ENCODE measurements at regions not wholly inside any gene's neighbourhood (a gene's known extent, or its start where the extent isn't known, plus 50 kb on each side); places are given as distances from the start of the nearest gene placed in this dataset.

DNA sequence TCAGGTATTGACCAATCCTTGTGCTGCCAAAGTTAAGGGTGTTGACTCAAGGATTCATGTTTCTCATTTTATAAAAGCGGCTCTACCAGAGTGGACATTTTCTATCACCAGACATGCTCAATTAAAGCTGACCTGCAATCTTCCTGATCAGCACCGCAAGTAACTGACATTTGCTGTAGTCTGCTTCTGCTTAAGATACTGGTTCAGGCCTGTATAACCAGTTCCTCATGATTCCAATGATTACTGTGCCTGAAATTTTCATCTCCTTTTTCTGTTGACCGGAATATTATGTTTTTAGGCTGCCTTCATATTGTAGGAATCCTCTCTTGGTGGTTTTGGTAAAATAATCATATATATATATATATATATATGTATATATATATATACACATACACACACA lies 160.2 kb upstream of the SPIN4 start:
- no peak overlapping the region for H3K9ac ChIP-seq
- H3K4me3 ChIP-seq (ENCODE audit: low read depth, low read length) = no peak overlapping the region
- no peaks in the 10 kb centered on the region for H3K79me2 ChIP-seq
- H3K27me3 ChIP-seq (ENCODE audit: control insufficient read depth, insufficient read depth, low read length) = no peaks in the 10 kb centered on the region
- peaks cover 9% of the 10 kb centered on the region for H3K4me1 ChIP-seq
- H2AFZ ChIP-seq = no peak overlapping the region
- H3K4me2 ChIP-seq (ENCODE audit: low read length) = no peak overlapping the region
- no peaks in the 10 kb centered on the region for H3K36me3 ChIP-seq (ENCODE audit: control insufficient read depth, insufficient read depth, low read length)
- H3K9me3 ChIP-seq (ENCODE audit: control insufficient read depth, low read length) = no peaks in the 10 kb centered on the region
- TF ChIP-seq, protein P1, sequence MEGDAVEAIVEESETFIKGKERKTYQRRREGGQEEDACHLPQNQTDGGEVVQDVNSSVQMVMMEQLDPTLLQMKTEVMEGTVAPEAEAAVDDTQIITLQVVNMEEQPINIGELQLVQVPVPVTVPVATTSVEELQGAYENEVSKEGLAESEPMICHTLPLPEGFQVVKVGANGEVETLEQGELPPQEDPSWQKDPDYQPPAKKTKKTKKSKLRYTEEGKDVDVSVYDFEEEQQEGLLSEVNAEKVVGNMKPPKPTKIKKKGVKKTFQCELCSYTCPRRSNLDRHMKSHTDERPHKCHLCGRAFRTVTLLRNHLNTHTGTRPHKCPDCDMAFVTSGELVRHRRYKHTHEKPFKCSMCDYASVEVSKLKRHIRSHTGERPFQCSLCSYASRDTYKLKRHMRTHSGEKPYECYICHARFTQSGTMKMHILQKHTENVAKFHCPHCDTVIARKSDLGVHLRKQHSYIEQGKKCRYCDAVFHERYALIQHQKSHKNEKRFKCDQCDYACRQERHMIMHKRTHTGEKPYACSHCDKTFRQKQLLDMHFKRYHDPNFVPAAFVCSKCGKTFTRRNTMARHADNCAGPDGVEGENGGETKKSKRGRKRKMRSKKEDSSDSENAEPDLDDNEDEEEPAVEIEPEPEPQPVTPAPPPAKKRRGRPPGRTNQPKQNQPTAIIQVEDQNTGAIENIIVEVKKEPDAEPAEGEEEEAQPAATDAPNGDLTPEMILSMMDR (IDR thresholded peaks at IDR 0.05) = no peak
- no peak overlapping the region for H3K27ac ChIP-seq

DNA sequence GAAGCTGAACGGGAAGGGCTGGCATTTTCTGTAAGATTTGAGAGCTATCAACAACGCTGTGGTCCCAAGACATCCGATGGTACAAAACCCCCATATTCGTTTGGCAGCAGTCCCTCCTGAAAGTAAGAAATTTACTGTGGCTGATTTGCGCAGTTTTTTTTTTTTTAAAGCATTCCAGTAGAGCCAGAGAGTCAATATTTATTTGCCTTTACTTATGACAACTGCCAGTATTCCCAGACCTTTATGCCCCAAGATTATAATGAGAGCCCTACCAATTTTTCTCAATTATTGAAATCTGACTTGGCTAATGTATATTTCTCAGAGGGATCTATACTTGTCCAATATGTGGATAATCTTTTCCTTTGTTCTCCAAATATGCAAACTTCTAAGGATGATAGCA lies 157.5 kb upstream of the SPIN4 start:
- no peaks in the 10 kb centered on the region for H3K9me3 ChIP-seq (ENCODE audit: control insufficient read depth, low read length)
- H3K4me3 ChIP-seq (ENCODE audit: low read depth, low read length) = no peak overlapping the region
- no peaks in the 10 kb centered on the region for H3K27me3 ChIP-seq (ENCODE audit: control insufficient read depth, insufficient read depth, low read length)
- no peak overlapping the region for H3K27ac ChIP-seq
- TF ChIP-seq, protein P1 (IDR thresholded peaks at IDR 0.05) = no peak
- no peaks in the 10 kb centered on the region for H3K36me3 ChIP-seq (ENCODE audit: control insufficient read depth, insufficient read depth, low read length)
- H2AFZ ChIP-seq = no peak overlapping the region
- no peaks in the 10 kb centered on the region for H3K79me2 ChIP-seq
- peaks cover 9% of the 10 kb centered on the region for H3K4me1 ChIP-seq
- no peak overlapping the region for H3K4me2 ChIP-seq (ENCODE audit: low read length)
- H3K9ac ChIP-seq = no peak overlapping the region

DNA sequence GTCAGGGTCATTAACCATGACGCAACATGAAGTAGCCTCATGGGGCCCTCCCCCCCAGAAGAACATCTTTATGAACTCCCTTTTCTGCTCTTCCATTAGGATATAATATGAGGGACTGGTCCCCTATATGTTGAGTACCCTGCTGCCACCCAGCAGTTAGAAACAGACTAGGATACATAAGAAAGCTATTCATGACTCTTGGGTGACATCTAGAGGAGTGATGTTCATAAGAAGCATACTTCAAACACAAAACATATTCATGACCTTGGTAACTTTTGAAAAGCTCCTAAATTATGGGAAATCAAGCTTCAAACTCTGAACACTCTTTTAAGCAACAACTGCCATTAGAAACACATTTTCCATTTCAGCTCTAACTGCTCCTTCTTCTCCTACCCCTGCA lies 155.2 kb upstream of the SPIN4 start:
- Histone ChIP-seq H3K27me3 (ENCODE audit: control insufficient read depth, insufficient read depth, low read length) (no peaks in the 10 kb centered on the region), H3K79me2 (no peaks in the 10 kb centered on the region), H3K9me3 (ENCODE audit: control insufficient read depth, low read length) (no peaks in the 10 kb centered on the region), H3K36me3 (ENCODE audit: control insufficient read depth, insufficient read depth, low read length) (no peaks in the 10 kb centered on the region), H2AFZ (no peak overlapping the region), H3K4me3 (ENCODE audit: low read depth, low read length) (no peak overlapping the region), H3K27ac (no peak overlapping the region), H3K4me2 (ENCODE audit: low read length) (no peak overlapping the region), H3K9ac (no peak overlapping the region), H3K4me1 (peaks cover 4% of the 10 kb centered on the region)
- TF ChIP-seq, protein P1 (IDR thresholded peaks at IDR 0.05) = no peak

DNA sequence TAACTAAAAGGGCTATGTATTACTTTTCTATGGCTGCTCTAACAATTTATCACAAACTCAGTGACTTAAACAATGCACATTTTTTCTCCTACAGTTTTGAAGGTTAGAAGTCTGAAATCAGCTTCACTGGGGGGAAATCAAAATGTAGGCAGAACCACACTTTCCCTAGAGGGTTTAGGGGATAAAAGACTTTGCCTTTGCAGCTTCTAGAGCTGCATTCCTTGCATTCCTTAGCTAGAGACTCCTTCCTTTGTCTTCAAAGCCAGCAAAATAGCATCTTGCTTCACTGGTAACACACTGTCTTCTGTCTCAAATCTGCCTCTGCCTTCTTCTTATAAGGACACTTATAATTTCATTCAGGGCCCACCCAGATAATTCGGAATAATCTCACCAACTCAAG lies 152.4 kb upstream of the SPIN4 start:
- Histone ChIP-seq H3K36me3 (ENCODE audit: control insufficient read depth, insufficient read depth, low read length) (no peaks in the 10 kb centered on the region), H3K4me3 (ENCODE audit: low read depth, low read length) (no peak overlapping the region), H3K27me3 (ENCODE audit: control insufficient read depth, insufficient read depth, low read length) (no peaks in the 10 kb centered on the region), H3K4me1 (no peaks in the 10 kb centered on the region), H3K9ac (no peak overlapping the region), H3K79me2 (no peaks in the 10 kb centered on the region), H3K27ac (no peak overlapping the region), H2AFZ (no peak overlapping the region), H3K4me2 (ENCODE audit: low read length) (no peak overlapping the region), H3K9me3 (ENCODE audit: control insufficient read depth, low read length) (no peaks in the 10 kb centered on the region)
- TF ChIP-seq, protein P1 (IDR thresholded peaks at IDR 0.05) = no peak

DNA sequence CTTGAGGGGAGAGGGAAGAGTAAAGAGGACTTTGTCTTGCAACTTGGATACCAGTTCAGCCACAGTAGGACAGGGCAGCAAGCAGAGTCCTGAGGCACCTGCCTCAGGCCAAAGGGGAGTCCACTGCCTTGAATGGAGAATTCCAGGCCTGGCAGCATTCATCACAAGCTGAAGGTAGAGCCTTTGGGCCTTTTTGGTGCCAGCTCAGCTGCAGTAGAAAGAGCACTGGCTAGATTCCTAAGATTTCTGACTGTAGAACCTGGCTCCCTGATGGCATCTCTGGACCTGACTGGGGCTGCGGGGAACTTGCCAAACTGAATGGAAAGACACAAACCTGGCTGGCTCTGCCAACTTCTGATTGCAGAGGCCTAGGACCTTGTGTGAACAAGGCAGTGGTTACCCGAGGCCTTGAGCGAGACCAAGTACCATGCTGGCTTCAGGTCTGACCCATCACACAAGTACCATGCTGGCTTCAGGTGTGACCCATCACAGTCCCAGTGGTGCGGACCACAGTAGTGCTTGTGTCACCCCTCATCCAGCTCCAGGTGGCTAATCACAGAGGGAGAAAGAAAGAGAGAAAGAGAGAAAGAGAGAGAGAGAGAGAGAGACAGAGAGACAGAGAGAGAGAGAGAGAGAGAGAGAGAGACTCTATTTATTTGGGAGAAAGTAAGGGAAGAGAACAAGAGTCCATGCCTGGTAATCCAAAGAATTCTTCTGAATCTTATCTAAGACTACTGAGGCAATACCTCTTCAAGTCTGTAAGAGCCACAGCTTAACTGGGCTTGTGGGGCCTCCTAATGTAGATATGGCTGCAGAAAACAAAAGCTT lies 137.6 kb upstream of the SPIN4 start:
- Histone ChIP-seq H3K27me3 (ENCODE audit: control insufficient read depth, insufficient read depth, low read length) (no peaks in the 10 kb centered on the region), H3K4me3 (ENCODE audit: low read depth, low read length) (no peak overlapping the region), H3K79me2 (peaks cover 7% of the 10 kb centered on the region), H3K9ac (no peak overlapping the region), H2AFZ (no peak overlapping the region), H3K9me3 (ENCODE audit: control insufficient read depth, low read length) (no peaks in the 10 kb centered on the region), H3K4me2 (ENCODE audit: low read length) (no peak overlapping the region), H3K4me1 (no peaks in the 10 kb centered on the region), H3K27ac (no peak overlapping the region), H3K36me3 (ENCODE audit: control insufficient read depth, insufficient read depth, low read length) (no peaks in the 10 kb centered on the region)
- TF ChIP-seq, protein P1 (IDR thresholded peaks at IDR 0.05) = no peak
